ENCODE measurements at regions not wholly inside any gene's neighbourhood (a gene's known extent, or its start where the extent isn't known, plus 50 kb on each side); places are given as distances from the start of the nearest gene placed in this dataset.

GRCh38 chr1:54456921-54457529 is 50.8 kb upstream of the SSBP3 start:
- Mint-ChIP-seq H3K9me3 (no peaks in the 10 kb centered on the region), H3K4me3 (no peak overlapping the region), H3K36me3 (no peaks in the 10 kb centered on the region), H3K27ac (no peak overlapping the region), H3K27me3 (no peaks in the 10 kb centered on the region), H3K4me1 (peaks cover 25% of the 10 kb centered on the region)
- POLR2A ChIA-PET: interaction anchor here (1.5 kb wide), 1 partner anchor 50 kb away, joined by 5 read pairs; the partner anchor contains the start of gene SSBP3
- ATAC-seq (ENCODE audit: low read depth) (no peak), DNase-seq (no peak)

- H3K36me3 Mint-ChIP-seq: no peaks in the 10 kb centered on the region
- peaks cover 22% of the 10 kb centered on the region for H3K4me1 Mint-ChIP-seq
- POLR2A ChIA-PET: interaction anchor here (0.5 to 0.7 kb wide), 2 partner anchors 10 to 37 kb away, joined by 3 read pairs; no protein-coding TSS in a partner anchor
- H3K4me3 Mint-ChIP-seq: no peak overlapping the region
- H3K27me3 Mint-ChIP-seq: no peaks in the 10 kb centered on the region
- DNase-seq (no peak), ATAC-seq (ENCODE audit: low read depth) (no peak)
- H3K9me3 Mint-ChIP-seq: no peaks in the 10 kb centered on the region
- no peak overlapping the region for H3K27ac Mint-ChIP-seq
These were observed 50.2 kb upstream of the SSBP3 start for GRCh38 chr1:54456361-54456760.

Measured in activated naive CD8-positive, alpha-beta T cell treated with anti-CD3 and anti-CD28 coated beads, Interleukin-2, amount 10 ng/mL, durations not matched to agents 7 days and 5 days (primary cell).